Islet of Langerhans (tissue), 1 donor: ENCODE measurements at regions not wholly inside any gene's neighbourhood (a gene's known extent, or its start where the extent isn't known, plus 50 kb on each side); places are given as distances from the start of the nearest gene placed in this dataset.
"Not testable (repeated sequence)": the region's sequence is repeated elsewhere in the genome, so short reads cannot be mapped to it uniquely, and the experiment has no call there.

Experiments
- FAIRE-seq: peaks from one replicate; lab custom pipeline; 2011; peaks lifted over from hg19 to GRCh38; lab: Jason Lieb, UNC

DNA sequence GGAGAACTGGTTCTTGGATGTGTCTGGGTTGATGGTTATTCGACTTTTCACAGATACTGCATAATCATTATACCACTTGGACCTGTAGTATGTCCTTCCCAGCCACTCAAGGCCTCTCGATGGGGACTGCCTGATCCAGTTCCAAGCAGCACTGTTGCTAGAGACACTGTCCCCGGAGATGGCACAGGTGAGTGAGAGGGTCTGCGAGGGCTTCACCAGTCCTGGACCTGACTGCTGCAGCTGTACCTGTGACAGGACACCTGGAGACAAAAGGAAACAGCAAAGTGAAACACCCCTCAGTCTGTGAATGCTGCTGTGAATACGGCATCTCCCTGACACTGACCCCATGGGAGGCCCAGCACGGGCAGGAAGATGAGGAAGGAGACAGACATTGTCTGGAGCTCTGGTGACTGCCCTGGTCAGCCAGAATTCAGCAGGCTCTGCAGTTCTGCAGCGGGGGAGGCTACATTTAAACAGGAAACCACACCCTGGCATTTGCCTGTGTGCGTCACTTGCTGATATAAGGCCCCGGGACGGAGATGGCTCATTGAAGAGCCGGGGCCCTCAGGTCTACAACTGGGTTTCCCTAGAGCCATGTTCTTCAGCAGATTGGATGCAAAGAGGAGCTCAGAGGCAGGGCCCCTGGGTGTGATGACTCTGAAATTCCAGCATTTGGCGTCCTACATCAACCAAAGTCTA, 413.6 kb downstream of the TMEM121 start:
- FAIRE-seq, result no peak

DNA sequence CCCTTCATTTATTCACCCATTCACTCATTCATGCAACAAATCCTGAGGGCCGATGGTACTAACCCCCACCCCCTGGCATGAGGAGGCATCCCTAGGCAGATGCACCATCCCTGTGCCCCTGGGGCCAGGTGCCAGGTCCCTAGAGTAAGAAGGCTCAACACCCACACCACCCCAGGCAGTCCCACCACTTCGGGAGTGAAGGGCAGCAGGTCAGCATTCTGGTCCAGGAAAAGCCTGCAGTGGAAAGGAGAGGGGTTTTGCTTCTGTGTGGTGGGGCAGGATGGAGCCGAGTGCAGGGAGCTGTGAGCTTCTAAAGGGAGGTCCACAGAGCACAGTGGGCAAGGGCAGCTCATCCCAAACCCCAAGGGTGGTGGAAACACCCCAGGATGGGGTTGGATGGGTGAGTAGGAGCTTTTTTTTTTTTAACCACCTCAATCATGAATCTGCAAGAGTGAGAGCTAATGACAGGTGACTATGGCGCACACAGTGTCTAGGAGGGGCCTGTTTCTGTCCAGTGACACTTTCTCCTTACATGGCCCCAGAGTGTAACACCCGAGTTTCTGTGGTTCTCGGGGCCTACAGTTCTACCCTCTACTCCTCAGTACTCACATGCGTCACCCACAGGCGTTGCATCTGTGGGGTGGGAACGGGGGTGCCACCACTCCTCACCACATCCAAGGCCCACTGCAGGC, 414.3 kb downstream of the TMEM121 start:
- no peak for FAIRE-seq

DNA sequence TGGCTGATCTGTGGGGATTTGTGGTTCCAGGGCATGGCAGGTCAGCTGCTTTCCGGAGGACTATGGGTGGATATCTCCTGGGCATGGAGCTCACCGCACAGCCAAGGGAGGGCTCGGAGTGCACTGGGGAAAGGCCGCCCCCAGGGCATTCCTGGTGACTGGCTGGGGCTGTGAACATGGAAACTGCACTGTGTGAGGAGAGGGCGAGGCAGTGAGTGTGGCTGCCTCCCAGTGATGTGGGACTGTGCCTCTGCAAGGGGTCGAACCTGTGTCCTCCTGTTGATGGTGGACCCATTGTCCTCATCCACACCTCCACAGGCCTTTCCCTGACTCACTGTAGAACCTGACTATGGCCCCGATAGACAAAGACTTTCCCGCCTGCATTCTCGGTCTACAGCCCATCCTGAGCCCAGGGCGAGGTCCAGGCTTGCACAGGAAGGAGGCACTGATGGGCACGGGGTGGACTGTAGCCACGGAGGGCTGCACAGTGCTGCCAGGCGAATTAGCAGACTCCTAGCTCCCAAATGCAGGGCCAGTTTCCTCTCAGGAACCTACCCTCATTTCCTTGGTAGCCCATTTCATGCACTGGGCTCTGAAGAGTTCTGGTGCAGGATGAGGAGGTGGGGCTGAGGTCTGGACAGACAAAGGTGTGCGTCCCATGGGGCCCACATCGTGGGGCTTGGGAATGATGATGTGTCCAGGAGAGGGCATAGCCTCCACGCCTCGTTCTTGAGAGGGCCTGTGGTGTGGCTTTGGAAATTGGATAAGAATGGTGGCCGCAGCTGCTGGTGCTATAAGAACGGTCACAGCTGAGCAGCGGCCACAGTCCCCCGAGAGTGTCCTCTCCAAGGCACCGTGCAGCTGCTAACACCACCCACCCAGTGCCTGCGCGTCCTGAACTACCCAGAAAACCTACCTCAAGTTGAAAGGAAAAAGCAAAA, 415.1 kb downstream of the TMEM121 start:
- FAIRE-seq, result no peak

DNA sequence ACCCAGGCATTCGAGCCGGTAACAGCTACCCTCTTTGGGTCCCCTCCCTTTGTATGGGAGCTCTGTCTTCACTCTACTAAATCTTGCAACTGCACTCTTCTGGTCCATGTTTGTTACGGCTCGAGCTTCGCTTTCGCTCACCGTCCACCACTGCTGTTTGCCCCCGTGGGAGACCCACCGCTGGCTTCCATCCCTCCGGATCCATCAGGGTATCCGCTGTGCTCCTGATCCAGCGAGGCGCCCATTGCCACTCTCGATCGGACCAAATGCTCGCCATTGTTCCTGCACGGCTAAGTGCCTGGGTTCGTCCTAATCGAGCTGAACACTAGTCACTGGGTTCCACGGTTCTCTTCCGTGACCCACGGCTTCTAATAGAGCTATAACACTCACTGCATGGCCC, 416.3 kb downstream of the TMEM121 start:
- not testable (repeated sequence) for FAIRE-seq

DNA sequence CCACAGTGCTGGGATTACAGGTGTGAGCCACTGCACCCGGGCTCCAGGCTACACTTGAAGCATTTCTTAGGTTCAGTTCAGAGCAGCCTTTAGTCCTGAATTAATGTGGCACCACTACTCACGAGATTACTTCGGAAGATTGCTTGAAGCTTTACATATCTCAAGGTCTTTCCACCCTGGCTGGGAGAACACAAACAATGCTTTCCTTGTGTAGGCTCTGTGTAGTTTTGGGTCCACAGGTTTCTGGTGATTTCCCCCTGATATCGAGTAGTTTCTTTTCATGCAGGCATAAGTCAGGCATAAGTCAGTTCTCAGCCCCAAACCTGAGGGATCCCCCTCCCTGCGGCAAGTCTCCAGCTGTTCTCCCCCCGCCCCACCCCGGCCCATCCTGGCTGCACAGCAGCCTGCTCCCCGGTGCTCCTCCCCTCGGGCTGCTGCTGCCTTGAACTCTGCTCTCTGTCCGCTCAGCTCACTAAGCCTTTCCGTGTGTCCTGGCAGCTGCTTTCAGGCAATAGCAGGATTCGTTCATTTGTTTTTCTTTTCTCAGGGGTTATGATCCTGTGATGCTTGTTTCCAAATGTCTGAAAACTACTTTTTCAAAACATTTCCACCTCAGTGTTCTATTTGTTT, 417.7 kb downstream of the TMEM121 start:
- no peak for FAIRE-seq

DNA sequence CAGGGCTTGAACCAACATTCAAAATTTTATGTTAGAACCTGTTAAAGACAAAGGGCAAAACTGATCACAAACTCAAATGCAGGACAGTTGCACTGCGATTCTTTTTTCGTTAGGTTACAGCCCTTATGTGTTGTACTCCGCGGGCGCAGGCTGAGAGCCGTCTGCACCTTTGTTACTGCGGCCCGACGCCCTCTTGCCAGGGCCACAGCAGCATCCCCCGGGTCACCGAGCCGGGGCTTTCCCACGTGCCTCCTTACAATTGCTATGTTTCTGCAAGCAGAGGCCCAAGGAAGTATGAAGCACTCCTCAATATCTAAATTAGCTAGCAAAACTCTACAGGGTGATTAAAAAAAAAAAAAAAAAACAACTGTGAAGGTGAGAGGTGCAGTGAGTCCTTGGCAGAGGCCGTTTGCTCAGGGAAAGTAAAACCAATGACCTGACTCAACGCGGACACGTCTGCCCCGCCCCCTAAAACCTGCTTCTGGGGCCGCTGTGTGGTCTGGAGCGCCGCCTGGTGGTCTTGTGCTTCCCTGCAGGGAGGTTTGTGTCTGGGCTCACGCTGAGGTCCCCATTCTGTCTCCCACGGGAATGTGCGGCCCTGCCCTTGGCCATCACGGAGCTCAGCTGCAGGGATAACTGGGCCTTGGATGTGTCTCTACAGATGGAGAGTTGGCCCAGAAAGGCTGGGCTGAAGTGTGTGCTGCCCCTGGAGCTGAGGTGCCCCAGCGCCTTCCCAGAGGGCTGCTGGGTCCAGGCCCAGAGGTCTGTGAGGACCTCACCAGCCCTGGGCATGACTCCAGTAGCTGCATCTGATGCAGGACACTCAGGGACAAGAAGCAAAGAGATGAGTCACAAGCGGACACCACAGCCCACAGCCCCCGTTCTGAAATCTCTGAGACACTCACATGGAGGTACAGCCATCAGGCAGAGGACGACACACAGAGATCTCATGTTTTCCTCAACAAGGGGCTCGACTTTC, 418.5 kb downstream of the TMEM121 start:
- FAIRE-seq, result no peak

DNA sequence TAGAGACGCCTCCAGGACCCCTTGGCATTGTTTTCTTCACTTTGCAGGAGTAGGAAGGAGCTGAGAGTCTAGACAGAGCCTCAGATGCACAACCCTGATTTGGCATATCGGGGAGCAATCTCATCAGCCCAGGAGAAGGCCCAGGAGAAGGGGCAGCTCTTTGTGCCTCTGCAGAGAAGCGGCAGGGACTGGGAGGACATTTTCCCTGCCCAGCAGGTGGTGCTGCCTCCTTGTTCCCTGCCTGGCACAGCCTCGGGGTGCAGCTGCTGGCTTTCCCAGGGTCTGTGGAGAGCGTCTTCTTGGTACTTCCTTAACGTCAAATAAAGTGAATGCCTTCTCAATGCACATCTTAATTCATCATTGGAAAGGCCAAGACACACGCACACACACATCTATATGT, 419.5 kb downstream of the TMEM121 start:
- FAIRE-seq, result no peak

DNA sequence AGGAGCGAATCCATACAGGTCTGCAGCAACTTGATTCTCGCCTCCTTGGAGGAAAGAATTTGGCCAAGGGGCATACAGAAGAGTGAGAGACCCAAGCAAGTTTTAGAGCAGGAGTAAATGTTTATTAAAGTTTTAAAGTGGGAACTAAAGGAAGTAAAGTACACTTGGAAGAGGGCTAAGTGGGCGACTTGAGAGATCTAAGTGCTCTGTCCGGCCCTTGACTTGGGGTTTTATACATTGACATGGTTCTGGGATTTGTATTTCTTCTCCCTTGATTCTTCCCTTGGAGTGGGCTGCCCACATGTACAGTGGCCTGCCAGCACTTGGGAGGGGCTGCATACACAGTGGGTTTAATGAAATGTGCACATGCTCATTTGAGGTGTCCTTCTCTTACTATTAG, 421.2 kb downstream of the TMEM121 start:
- FAIRE-seq, result no peak

DNA sequence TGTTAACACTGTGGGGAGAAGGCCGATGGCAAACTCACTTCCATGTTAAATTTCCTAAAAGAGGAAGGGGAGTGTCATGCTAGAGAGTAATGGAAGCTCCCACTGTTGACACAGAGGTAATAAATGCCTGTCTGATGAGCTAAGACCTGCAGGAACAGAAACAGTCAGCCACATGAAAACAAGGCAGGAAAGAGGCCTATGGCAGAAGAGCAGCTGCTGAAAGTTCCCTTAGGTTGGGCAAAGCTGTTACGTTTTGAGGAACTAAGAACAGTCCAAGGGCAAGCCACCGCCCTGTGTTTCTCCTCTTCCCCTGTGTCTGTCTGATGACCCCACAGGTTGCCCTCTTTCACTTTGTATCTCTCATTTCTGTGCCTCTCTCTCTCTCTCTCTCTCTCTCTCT, 422.6 kb downstream of the TMEM121 start:
- not testable (repeated sequence) for FAIRE-seq

DNA sequence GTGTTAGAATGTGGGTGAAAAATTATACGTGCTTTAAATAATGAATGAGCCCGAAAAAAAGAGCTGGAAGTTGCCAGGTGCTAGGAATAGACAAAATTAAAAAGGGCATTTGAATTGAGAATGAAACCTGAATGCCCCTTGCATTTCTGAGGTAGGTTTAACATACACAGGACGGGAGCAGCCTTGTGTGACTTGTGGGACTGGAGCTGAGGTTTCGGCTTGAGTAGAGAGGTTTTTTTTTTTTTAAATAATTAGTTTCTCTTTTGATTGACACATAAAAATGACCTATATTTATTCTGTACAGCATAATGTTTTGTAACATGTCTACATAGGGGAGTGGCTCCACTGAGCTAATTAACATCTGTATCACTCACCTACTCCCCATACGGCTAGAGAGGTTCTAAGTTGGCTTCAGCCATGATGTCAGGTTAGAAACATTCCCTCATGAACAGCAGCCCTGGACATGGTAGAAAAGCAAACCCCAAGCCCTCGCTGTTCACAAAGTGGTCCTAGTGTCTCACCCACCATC, 424.0 kb downstream of the TMEM121 start:
- not testable (repeated sequence) for FAIRE-seq

DNA sequence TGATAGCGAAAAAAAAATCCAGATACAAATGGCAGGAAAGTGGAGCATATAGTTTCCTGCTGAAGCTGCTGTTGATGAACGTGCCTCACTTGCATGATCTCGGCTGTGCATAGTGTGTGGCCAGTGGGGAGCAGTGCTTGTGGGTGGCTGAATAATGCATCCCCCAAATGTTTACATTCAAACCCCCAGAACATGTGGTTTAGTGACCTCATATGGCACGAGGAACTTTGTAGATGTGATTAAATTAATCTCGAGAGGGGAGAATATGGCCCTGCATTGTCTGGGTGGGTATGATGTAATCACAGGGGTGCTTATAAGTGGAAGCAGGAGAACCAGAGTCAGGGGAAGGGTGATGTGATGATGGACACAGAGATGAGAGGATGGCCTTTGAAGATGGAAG, 425.0 kb downstream of the TMEM121 start:
- no peak for FAIRE-seq

DNA sequence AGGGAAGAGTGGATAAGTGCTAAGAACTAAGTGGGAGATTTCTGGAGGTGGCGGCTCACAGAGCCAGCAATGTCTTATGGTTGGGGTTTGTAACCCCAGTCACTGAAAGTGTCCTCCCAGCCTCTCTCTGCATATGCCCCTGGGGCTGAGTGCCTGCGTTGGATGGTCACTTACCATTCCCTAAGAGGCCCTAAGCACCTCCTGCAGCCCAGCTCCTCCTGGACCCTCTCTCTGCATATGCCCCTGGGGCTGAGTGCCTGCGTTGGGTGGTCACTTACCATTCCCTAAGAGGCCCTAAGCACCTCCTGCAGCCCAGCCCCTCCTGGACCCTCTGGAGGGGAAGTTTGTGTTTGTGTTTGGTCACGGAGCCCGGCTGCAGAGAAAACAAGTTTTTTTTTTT, 425.8 kb downstream of the TMEM121 start:
- FAIRE-seq, result no peak

DNA sequence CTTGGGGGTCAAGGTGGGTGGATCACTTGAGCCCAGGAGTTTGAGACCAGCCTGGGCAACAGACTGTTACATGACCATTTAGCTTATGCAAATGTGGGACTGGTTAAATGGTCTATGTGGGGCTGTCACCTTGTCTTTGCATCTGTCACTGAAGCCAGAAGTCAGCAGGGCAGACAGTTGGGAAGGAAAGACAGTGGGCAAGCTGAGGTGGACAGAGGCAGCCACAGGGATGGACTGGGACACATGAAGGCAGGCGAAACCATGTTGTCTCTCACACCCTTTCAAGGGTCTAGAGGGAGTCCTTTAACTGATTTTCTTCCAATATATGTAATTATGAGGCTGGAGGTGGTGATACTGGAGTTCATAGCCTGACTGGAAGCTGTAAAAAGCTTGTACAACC, 426.4 kb downstream of the TMEM121 start:
- no peak for FAIRE-seq

DNA sequence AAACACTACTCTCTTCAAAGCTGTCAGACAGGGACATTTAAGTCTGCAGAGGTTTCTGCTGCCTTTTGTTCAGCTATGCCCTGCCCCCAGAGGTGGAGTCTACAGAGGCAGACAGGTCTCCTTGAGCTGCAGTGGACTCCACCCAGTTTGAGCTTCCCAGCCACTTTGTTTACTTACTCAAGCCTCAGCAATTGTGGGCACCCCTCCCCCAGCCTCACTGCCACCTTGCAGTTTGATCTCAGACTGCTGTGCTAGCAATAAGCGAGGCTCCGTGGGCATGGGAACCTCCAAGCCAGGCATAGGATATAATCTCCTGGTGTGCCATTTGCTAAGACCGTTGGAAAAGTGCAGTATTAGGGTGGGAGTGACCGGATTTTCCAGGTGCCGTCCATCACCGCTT, 435.2 kb downstream of the TMEM121 start:
- not testable (repeated sequence) for FAIRE-seq

DNA sequence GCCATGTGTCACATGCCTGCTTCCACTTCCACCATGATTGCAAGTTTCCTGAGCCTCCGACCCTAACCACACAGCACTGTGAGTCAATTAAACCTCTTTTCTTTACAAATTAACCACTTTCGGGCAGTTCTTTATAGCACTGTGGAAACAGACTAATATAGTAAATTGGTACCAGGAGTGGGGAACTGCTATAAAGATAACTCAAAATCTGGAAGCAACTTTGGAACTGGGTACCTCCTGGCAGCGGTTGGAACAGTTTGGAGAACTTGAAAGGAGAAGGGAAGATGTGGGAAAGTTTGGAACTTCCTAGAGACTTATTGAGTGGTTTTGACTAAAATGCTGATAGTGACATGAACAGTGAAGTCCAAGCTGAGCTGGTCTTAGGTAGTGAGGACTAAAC, 436.1 kb downstream of the TMEM121 start:
- FAIRE-seq, result no peak

DNA sequence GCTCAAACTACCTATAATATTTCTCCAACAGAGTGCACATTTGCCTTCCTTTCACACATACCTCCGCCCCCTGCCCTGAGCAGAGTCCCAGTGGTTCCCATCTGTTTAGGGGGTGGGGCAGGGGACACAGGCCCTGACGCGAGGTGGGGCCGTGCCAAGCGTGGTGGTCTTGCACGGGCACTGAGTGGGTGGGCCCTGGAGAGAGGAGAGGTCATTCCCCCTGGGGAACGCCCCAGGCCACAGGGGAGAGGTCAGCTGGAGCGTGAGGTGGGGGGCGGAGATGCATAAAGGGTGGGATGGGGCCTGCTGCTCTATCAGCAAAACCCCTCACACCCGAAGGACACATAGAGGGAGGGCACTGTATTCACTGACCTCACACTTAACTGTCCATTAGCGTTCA, 441.9 kb downstream of the TMEM121 start:
- FAIRE-seq, result no peak

DNA sequence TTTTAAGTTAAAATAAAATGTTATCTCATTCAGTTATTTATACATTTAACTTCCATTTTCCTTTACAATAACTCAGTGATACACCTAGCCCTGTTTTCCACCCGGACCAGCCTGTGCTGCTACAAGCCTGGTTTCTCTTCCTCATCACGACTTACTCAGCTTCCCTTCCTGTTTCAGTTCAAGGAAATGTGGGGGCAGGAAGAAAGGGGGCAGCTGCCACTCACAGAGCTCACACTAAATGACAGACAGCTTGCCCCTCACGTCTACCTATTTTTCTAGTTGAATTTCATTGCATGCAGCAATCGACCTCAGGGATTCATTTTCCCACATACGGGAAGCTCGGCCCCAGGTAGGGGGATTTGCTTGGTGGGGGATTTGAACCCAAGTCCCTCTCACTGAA, 442.6 kb downstream of the TMEM121 start:
- not testable (repeated sequence) for FAIRE-seq

DNA sequence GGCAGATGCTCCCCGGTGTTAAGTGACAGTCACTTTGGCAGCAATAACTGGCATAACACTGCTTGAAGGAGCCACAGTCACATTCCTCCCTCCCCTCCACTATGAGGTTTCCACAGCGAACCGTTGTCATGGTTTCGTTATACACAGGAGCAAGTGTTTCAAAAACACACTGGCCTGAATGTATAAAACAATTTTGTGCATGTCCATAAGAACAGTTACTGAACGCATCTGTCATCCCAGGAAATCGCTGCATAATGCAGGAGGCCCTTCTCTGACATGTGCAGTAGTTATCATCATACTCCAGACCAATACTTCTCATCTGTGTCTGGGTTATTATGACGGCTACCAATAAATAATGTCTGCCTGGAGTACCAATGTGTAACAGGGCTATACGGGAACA, 444.4 kb downstream of the TMEM121 start:
- not testable (repeated sequence) for FAIRE-seq

DNA sequence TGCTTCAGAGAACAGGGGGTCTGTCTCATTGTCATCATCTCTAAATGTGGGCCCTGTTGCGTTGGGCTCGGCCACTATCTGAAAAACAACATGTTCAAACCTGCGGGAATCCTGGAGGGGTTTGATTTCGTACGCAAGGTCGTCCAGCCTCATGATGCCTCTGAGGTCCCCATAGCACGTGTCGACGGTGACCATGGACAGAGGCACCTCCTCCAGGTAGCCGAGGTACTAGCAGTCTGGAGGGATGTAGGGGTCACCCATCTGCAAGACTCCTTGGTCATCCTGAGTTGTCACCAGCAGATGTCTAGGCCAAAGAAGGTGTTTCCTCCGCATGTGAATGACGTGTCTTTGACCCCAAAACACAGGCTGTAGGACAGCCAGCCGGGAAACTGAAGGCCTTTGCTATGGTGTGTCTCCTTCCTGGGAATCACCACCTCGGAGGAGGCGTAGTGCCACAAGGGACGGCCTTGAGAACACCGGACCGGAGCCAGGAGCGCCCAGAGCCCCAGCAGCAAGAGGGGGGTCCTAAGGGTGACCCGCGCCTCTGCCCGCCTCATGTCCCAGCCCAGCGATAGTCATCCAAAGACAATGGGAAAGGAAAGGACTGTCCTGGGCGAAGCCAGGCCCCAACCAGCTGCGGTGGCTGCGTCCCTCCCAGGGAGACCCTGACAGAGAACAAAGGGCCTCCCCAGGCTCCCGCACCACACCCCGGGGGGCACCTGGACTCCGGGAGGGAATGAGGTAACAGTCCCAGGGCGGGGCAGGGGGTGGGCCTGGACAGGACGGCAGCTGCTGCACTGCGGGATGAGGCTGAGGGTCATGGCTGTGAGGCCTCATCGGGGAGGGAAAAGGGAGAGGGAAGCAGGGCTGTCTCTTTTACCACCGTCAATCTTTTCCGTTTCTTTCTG, 445.5 kb downstream of the TMEM121 start:
- FAIRE-seq, result no peak

DNA sequence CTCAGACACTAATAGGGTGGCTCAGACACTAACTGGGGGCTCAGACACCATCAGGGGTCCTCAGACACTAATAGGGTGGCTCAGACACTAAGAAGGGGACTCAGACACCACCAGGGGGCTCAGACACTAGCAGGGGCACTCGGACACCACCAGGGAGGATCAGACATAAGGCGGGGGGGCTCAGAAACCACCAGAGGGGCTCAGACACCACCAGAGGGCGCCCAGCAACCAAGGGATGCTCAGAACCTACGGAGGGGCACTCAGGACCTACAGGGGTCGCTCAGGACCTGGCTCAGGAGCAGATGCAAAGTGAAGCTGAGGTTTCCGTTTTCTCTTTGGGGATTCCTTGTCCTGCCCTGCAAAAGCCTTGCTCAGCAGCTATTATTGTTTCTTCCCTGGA, 448.5 kb downstream of the TMEM121 start:
- FAIRE-seq, result no peak
